Suppressor macrophage (primary cell): ENCODE measurements at regions not wholly inside any gene's neighbourhood (a gene's known extent, or its start where the extent isn't known, plus 50 kb on each side); places are given as distances from the start of the nearest gene placed in this dataset.

Source experiments
- DNase-seq, 4 experiments: peaks; one replicate each; pipeline ENCODE4 v3.0.0-alpha.2; 2020 to 2022

DNA sequence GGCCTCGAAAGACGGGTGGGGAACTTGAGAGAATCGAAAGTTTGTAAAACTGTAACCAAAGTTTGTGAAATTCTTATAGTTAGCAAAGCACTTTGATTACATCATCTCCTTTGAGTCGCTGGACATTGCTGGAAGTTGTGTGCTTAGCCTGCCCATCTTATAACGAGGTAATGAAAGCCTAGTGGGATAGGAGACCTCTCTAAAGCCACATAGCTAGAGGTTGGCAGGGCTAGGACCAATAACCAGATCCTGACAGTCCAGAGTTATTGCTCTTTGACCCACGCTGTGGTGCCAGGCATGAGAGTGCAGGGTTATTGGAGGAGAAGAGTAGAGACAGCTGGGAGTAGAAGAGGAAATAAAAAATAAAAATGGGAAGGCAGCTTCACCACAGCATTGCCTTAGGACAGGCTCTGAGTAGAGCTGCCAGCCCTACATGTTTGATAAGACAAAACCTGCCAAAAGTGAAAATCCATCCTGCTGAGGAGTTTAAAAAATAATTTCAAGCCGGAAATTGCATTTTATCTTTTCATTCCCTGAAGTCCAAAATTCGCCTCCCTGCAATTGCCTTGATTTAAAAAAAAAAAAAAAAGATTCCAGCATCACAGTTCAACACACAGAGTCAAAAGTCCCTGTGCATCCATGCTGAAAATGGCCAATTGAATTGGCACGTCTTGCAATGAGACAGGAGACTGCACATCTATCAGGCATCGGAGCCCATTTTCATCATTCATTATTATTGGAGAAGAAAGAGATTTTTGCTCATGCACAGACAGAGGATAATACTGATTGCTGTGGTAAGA lies 225.5 kb upstream of the POU2AF2 start:
- peak; percentile 43 to 84 (median 64) for DNase-seq

DNA sequence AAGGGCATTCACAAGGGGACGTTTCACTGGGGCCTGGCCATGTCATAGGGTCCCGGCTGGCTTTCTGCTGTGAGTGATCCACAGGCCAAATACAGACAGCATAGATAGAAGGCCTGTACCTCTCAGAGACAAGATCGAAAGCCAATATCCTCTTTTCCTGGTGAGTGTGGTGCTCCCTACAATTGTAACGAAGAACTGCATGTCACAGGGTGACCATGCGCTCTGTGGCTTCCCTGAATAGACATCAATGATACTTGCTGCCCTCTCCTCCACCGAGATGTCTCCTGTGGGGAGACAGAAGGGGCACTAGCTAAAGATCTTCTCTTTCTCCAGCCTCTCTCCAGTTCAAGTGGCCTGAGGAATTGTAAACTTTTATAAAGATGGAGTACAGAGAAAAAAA lies 226.1 kb upstream of the POU2AF2 start:
- peak; percentile 25 to 51 (median 43) for DNase-seq

DNA sequence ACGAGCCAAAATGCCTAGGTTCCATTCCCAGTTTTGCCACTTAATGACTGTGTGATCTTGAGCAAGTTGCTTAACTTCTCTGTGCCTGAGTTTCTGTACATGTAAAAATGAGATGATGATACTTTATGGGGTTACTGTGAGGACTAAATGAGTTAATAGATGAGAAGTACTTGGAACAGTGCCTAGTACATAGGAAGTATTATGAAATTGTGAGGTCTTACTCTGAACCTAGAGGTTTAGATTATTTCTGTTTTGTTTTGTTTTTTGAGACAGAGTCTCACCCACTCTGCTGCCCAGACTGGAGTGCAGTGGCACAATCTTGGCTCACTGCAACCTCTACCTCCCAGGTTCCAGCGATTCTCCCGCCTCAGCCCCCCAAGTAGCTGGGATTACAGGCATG lies 227.0 kb upstream of the POU2AF2 start:
- DNase-seq, result peak in 2 of 4 experiments; percentile 60

DNA sequence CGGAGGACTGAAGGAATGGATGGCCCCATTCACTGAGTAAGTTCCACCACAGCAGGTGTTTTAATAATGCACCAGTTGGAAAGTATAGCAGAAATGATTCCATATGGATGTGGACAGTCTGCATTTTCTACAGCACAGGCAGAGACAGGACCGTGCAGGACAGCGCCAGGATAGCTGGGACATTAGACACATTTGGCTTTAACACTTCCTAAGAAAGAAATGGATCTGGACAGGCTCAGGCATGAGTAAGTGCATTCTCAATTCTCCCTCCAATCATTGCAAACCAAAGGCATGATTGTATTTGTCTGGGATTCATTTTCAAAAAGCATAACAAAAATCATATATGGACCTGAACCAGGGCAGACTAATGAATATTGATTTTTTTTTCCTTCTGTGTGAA lies 233.0 kb upstream of the POU2AF2 start:
- no peak for DNase-seq

DNA sequence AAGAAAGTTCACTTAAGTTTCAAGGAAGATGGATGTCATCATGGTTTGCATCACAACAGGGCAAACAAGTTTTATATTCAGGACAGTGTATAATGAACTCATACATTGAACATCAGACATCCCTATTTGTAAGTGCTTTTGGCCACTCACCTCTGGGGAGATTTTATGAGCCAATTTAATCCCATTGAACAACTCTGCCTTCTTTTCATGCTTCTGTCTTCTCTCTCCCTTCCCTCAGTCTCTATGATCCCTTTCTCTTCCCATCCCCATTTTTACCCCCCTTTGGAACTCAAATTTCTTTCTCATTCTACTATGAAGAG lies 234.3 kb upstream of the POU2AF2 start:
- no peak for DNase-seq

DNA sequence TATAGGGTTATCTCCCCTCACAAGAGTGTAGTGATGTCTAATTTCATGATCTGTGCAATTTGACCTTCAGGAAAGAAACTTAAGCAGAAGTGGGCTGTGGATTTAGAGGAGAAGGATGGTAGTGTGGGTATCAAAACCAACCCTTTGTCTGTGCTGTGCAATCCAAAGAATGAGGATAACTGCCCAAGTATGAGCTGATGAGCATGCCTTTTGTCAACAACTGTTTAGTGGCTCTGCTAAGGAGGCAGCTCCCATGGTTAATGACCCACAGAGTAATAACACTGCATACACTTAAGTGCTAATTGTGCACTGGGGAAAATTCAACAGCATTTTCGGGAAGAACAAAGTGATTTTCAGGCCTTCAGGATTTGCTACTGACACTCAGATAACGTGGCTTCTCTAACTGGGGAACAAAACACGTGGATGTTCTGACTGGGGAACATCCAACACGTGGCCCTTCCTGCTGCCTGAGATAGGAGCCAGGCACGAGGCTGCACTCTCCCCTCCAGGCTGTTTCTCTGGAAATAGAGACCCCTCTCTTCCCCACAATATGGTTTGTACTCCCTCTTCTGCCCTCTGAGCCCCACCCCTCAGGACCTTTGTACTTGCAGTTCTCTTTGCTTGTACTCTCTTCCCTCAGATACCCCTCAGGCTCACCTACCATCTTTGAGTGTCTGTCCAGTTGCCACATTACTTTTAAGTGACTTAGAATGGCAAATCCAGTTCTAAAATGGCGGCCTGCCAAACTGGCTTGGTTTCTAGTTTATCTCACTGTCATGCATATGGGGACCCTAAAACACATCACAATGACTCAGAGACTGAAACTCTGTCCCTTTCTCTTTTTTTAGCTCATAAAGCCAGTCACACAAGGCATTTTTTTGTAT lies 234.9 kb upstream of the POU2AF2 start:
- no peak for DNase-seq

DNA sequence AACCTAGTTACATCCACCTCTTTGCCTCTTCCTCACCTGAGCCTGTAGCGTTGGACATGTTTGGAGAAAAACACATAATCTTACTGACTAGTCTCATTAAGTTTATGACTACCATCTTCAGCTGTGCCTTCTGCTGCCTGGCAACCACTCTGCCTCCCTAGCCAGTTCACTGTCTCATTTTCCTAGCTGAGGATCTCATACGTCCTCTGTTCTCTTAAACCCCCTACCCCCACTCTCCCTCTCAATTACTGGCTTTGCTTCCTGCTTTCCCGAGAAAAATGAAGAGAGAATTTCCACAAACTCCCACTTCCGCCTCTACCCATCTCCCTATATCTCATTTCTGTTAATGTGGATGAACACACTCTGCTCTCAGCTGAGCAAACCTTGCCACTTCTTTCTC lies 239.3 kb upstream of the POU2AF2 start:
- no peak for DNase-seq

DNA sequence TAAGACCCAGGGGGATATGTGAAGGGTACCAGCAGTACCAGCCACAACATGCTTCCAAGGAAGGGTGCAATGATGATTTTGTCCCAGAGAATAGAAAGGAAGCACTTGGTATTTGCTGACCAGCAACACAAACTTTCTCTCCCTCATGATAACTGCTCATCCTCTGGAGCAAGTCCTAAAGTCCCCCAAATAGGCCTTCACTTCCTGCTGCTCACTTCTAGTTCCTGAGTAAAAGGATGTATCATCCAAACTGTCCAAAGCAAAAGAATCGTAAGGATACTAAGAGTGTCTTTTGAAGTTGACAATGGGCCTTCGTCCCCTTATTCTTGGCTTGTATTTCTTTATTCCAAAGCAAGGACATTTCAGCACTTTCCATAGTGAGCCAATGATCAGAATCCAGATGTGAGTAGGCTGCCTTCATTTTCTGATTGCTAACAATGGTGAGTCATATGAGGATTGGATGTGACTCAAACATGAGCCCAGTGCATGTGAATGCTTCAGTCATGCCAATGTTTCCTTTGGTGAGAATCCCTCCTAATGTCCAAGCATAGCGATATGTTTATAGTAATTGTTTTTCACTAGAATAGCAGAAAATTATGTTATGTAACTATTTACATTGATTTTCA lies 243.4 kb upstream of the POU2AF2 start:
- peak; percentile 48 to 78 (median 65) for DNase-seq

DNA sequence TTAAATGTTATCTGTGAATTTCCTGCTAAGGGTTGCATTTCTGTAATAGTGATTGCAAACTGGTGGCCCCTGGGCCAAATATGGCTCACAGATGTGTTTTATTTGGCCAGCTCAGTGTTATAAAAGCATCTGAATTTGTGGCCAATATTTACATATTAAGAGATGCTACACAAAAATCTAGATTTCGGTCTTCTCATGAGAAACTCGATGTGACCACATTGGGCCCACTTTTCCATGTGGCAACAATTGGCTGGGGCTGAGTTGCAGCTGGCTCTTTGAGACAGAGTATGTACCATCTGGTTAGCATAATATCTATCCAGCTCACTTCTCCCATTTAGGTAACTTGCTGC lies 244.5 kb upstream of the POU2AF2 start:
- no peak for DNase-seq

DNA sequence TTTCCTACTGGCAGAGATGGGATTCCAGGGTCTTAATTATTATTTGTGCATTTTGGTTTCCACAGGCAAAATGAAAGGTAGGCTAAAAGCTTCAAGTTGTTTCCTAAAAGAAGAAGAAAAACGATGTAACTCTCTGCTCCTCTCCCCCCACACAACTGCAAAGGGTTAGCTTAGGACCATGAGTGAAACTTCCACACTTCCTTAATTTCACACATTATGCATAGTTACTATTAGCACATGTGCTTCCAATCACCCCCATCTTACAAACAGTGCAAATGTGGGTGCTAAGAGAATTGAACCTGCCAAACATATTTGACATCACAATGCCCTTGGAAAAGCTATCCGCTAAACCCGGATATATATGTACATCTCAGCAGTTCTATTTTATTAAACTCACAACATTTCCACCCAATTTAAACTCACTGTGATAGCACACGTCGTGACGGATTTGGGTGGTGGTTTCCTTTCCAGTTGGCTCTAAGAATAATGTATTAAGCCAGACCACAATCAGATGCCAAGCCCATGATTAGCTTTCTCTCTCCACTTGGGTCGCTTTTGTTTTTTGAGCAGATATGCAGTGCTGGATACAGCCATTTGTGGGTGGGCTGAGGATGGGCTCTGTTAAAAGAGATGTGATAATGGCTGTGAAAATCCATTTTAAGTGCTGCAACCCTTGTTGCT lies 245.0 kb upstream of the POU2AF2 start:
- peak in 3 of 4 experiments; percentile 20 to 49 (median 48) for DNase-seq

DNA sequence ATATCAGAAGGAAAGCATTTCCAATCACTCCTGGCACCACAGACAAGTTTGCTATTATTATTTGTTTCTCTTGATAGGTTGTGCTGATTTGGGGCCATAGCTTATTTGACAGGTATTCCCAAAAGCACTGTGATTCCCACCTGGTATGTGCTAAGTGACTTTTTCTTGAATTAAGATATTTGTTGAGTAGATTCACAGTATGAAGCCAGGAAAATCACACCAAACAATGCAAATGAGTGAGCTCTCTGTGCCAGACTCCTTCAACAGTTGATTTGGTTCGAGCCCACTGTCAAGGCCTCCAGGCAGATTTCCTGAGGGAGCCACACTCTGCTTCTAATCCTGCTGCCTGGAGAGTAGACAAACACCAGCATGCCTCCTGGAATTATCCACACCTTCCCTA lies 253.0 kb upstream of the POU2AF2 start:
- DNase-seq, result no peak

DNA sequence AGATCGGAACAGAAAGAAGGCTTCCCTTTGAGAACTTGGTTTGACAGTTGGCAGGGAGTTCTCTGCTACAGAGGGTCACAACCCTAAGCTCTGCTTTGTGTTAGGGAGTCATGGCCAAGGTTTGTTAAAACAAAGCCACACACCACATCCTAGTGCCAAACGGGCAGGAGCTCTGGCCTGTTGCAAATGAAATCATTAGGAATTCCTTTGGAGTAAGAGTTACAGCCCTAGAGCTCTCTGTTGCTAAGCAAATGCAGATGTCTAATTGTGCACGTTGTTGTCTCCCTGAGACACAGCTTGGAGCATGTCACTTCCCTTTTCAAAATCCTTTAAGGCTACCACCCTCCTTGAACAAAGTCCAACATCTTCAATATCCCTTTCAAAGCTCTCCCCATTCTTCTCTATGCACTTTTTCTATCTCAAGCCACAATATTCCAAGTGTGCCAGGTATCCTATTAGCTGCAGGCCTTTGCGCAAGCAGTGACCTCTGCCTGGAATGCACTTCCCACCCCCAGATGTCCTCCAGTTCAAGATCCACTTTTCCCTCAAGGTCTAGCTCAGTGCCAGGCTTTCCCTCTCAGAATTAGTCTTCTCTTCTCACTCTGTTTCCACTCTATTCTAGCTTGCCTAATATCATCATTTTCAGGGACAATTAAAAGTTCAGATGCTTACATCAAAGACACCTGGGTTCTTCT lies 253.7 kb upstream of the POU2AF2 start:
- peak in 3 of 4 experiments; percentile 26 to 39 (median 29) for DNase-seq

DNA sequence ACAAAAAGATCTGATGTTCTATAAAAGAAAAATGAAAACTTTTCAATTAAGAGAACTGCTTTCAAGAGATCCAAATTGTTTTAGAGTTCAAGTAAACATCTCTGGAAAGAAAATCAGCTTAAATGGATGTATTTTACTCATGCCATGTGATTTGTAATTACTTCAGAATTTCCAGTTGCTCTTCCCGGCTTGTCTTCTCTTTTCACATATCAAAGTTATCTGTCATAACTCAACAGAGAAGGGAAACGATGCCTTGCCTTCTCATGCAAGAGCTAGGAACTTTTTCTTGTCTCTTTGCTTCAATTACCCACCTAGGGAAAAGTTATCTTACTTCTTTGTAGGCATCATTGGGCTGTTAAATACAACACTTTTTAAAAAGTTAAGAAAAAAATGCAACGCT lies 255.2 kb upstream of the POU2AF2 start:
- no peak for DNase-seq

DNA sequence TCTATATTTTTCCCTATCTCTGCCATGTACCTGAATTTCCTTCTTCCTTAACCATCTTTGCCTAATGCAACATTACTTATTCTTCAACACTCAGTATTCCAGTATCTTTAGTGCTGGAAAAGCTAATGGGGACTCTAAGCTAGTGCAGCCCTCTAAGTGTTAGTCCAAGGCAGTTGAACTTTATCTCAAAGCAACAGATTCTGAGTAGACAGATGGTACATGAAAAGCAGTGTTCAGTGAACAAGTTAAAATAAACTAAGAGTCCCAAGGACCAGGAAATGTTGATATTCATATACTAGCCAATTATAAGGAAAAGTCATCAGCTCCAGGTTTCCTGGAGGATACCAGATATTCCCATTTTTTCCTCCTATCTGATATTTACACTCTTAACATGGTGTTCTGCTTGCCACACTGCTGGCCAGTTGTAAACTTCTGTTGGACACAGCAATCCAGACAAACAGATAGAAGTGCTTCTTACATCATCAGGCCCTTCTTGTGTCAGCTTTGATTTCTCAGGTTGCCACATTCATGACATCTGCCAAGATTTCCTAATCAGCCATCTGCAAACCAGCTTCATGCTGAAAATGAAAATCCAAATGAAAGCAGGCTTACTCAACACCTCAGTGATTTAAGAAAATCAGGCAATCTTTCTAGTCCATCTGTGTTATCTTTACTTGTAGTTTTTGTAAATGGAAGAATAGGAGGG lies 255.9 kb upstream of the POU2AF2 start:
- DNase-seq, result peak; percentile 57 to 85 (median 78)

DNA sequence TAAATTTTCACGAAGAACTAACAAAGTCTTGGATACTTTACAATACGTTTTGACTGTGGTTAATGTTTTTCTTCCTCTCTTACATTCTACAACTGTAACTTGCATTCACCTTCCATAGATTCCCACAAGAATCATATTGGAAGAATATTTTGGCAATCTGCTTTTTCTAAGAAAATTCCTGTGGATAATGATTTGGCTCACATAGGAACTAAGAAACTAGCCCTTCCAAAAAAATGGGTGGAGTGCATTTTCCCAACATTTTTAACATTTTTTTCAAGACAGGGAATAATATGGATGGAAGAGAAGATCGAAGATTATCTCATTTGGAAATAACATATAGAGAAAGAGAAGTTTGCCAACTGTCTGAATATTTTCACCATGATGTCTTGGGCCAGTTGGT lies 256.9 kb upstream of the POU2AF2 start:
- no peak for DNase-seq

DNA sequence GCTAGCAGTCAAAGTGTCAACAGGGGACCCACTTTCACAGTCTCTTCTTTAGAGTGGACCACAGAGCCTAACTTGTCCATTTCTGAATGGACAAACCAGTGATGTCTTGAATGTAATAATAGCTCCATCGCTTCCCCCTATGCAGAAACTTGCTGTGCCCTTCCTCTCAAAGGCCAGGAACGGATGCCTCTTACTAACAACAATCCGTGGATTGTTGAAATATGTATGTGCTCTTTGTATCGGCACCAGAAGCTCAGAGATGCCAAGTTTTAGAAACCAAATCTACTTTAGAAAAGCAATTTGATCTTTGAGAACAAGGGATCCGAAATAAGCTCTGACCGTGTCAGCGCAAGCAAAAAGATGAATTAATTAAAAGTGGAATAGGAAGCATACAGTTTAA lies 259.5 kb upstream of the POU2AF2 start:
- DNase-seq, result no peak

DNA sequence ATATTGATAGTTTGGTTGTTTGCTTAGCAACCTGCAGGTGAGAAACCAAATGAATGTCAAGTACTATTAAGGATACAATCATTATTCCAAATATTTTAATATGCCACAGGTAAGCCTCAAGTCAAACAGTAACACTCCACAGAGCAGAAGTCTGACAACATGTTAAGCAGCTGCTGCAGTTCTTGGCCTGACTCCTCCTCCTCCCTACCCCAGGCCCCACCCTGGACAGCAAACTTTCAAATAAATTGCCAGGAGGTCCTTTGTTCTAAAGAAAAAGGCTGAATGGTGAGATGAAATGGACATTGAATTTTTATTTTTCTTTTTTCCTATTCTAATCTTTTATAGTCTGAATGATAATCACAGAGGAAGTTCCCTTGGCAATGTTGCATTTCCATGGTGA lies 260.0 kb upstream of the POU2AF2 start:
- DNase-seq, result no peak

DNA sequence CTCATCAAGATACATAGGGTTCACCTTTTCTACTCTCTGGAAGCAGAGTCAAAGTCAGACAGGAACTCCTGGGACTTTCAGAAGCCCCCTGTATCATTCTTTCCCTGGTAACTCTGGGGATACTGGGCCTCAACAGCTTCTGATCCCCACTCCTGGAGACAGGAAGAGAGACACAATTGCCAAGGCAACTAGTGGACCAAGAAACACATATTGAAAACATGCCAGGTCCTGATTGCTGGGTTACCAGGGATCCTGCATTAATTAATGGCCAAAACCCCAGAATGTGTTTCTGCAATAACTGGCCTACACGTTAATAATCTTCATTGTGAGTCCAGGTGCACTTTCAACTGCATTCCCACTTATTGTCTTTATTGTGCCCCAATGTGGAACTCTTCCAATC lies 260.8 kb upstream of the POU2AF2 start:
- DNase-seq, result no peak

DNA sequence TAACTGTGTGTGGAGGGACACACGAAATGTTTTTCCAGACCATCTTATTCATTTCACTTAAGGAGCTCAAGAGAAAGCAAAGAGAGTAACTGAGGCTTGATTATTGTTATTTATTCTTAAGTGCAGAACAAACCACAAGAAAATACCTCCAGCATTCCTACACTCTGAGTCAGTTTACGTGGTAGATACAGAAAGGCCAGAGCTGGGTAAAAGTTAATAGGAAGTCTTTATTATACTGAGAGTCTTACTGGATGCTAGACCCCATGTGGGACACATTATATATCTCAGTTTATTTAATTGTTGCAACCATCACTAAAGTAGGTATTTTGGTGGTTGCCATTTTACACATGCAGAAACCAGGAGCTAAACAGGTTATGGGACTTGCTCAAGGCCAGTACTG lies 261.4 kb upstream of the POU2AF2 start:
- DNase-seq, result no peak

DNA sequence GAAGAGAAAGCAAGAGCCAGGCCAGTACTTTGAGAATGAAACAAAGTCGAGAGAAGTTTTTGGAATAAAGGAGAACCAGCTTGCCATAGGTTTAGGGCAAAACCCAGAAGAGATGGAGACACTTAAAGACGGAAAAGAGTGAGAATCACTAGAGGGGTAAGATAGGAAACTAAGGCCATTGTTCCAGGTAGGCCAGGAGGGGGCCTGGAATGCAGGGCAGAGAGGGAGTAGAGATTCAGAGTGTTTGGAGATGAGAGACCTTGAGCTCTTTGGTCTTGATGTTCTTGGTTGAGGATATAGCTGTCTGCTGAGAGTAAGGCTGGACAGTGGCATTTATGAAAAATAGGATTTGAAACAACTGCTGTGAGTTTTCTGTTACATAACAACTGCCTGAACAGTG lies 263.3 kb upstream of the POU2AF2 start:
- no peak for DNase-seq

DNA sequence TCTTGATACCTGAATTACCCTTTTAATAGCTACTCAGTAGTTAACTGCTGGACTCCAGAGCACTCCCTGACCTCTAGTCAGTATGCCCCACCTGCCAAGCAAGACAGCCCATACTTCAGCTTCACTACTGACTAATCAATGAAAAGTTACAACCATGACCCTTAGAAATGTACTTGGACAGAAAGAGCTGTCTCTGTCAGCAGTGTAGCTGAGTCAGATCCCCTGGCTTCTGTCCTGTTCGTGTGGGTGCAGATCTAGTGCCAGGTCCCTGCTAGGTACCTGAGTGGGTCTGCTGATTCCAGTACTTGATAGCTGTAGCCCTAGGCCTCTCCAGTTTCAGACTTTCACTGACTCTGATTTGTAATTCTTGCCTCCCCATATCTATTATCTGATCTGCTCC lies 265.8 kb upstream of the POU2AF2 start:
- DNase-seq, result no peak

DNA sequence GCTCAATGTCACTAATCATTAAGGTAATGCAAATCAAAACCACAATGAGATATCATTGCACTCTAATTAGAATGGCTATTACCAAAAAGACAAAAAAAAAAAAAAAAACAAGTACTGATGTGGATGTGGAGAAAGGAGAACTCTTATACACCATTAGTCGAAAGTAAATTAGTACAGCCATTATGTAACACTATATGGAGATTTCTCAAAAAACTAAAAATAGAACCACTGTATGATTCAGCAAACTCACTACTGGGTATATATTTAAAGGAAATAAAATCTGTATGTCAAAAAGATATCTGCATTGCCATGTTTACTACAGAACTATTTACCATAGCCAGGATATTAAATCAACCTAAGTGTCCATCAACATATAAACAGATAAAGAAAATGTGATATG lies 265.4 kb upstream of the ARHGAP20 start:
- DNase-seq, result peak in 2 of 4 experiments; percentile 65 to 70
